K562 (cell line): ENCODE measurements at regions not wholly inside any gene's neighbourhood (a gene's known extent, or its start where the extent isn't known, plus 50 kb on each side); places are given as distances from the start of the nearest gene placed in this dataset.

Source experiments
- ATAC-seq: fragments of 200-7000 bp; cut with Tn5 transposase; 3 replicates; pipeline ENCODE4 v1.9.1; 2020; ENCODE audit warnings: moderate library complexity
- BruUV-seq: library from RNA; stranded (reverse); fragments of 400-500 nt; replicated peaks from 2 replicates; lab custom pipeline; 2021; lab: Mats Ljungman, UMichigan
- CTCF ChIA-PET: fragments of 300-600 bp; formaldehyde crosslinking; extraction: SDS; loops from one replicate; lab custom pipeline; 2021; ENCODE audit warnings: low intra/inter-chr PET ratio; lab: Yijun Ruan, JAX
- POLR2A ChIA-PET: fragments of 300-600, 350-650 bp; sonication (Branson Sonifier 250); formaldehyde crosslinking; extraction: SDS; loops from one replicate; lab custom pipeline; 2021; ENCODE audit warnings: antibody characterized with exemption, inconsistent platforms; lab: Yijun Ruan, JAX
- DNase-seq, 4 experiments: peaks; one replicate each; pipeline versions ENCODE4 v3.0.0 to v3.0.0-alpha.2; 2011 to 2018; ENCODE audit warnings: low spot score in 3 of 4, mixed read lengths in 3 of 4; ENCODE audit errors: extremely low read depth in 1 of 4
- FAIRE-seq: peaks from 2 replicates; lab custom pipeline; 2011; peaks lifted over from hg19 to GRCh38; lab: Jason Lieb, UNC
- H2AFZ ChIP-seq: 2 replicates; pipeline ENCODE4 v1.6.0; 2011; ENCODE audit warnings: low read depth, low read length, control low read depth, inconsistent platforms
- H3K27ac ChIP-seq: fragments of 200-600 bp; 3 replicates; pipeline ENCODE4 v1.8.0; 2011; ENCODE audit warnings: low read depth, mild to moderate bottlenecking, control low read depth, inconsistent platforms, low read length, moderate library complexity, mixed read lengths; ENCODE audit errors: extremely low read depth
- H3K27me3 ChIP-seq, 2 experiments: fragments of 300-600 bp in 1 of 2; 2 replicates in 1 of 2; 3 replicates in 1 of 2; pipeline versions ENCODE4 v1.6.0 to v1.8.0; 2011; ENCODE audit warnings: inconsistent platforms in 2 of 2, low read length in 2 of 2, mild to moderate bottlenecking in 1 of 2, mixed read lengths in 1 of 2, moderate library complexity in 1 of 2; ENCODE audit not compliant: control insufficient read depth in 2 of 2, insufficient read depth in 2 of 2
- H3K36me3 ChIP-seq: fragments of 300-600 bp; 3 replicates; pipeline ENCODE4 v1.8.0; 2011; ENCODE audit warnings: mild to moderate bottlenecking, low read length, inconsistent platforms; ENCODE audit not compliant: control insufficient read depth, insufficient read depth
- H3K4me1 ChIP-seq, 2 experiments: fragments of 200-600 bp in 1 of 2; replicated peaks in 1 of 2; 2 replicates in 1 of 2; 3 replicates in 1 of 2; pipeline versions ENCODE4 v1.5.1 to v1.8.0; 2011; ENCODE audit warnings: inconsistent platforms in 2 of 2, low read length in 2 of 2, mild to moderate bottlenecking in 1 of 2, mixed read lengths in 1 of 2, moderate library complexity in 1 of 2; ENCODE audit not compliant: control insufficient read depth in 2 of 2, insufficient read depth in 2 of 2
- H3K4me2 ChIP-seq: 2 replicates; pipeline ENCODE4 v1.6.1; 2011; ENCODE audit warnings: low read length, control low read depth, inconsistent platforms, mixed read lengths; ENCODE audit not compliant: insufficient read depth
- H3K4me3 ChIP-seq: fragments of 200-600 bp; sonication (generic), shearing (Covaris generic); 2 replicates; pipeline ENCODE4 v1.5.1; 2016; ENCODE audit warnings: control low read depth, inconsistent platforms
- H3K79me2 ChIP-seq: fragments of 200-600 bp; 3 replicates; pipeline ENCODE4 v1.8.0; 2011; ENCODE audit warnings: low read length, inconsistent platforms; ENCODE audit not compliant: control insufficient read depth, insufficient read depth
- H3K9ac ChIP-seq, 2 experiments: 2 replicates each; pipeline versions ENCODE4 v1.6.0 to v1.6.1; 2011; ENCODE audit warnings: low read depth in 2 of 2, low read length in 2 of 2, control low read depth in 1 of 2, inconsistent platforms in 1 of 2, mild to moderate bottlenecking in 1 of 2, mixed read lengths in 1 of 2; ENCODE audit not compliant: insufficient read depth in 1 of 2
- H3K9me1 ChIP-seq: one replicate; pipeline ENCODE4 v1.6.0; 2011; ENCODE audit warnings: inconsistent platforms, mild to moderate bottlenecking, low read length, moderate library complexity; ENCODE audit not compliant: control insufficient read depth, insufficient read depth
- H3K9me3 ChIP-seq: replicated peaks from 2 replicates; pipeline ENCODE4 v1.5.1; 2011; ENCODE audit warnings: low read depth, low read length, inconsistent platforms; ENCODE audit not compliant: control insufficient read depth, insufficient read depth
- H4K20me1 ChIP-seq: replicated peaks from 2 replicates; pipeline ENCODE4 v1.6.1; 2011; ENCODE audit warnings: low read length, inconsistent platforms, mixed read lengths; ENCODE audit not compliant: control insufficient read depth, insufficient read depth
- CBFA2T3 ChIP-seq: fragments of 450-650 bp; IDR thresholded peaks from 2 replicates; pipeline ENCODE4 v1.6.1; 2017
- CSDE1 ChIP-seq, 2 experiments: fragments of 450-650 bp; IDR thresholded peaks; 2 replicates each; pipeline ENCODE4 v1.6.1; 2016; ENCODE audit warnings: mild to moderate bottlenecking in 1 of 2
- DDX20 ChIP-seq: fragments of 450-650 bp; IDR thresholded peaks from 2 replicates; pipeline ENCODE4 v1.6.1; 2016; ENCODE audit warnings: missing genetic modification characterization, low read depth, mild to moderate bottlenecking, missing compliant biosample characterization, moderate library complexity
- FOXJ2 ChIP-seq: fragments of 200-800 bp; sonication (Bioruptor generic); IDR thresholded peaks from 2 replicates; pipeline ENCODE4 v1.6.1; 2016; ENCODE audit warnings: missing genetic modification characterization, missing compliant biosample characterization
- GTF2E2 ChIP-seq: fragments of 200-800 bp; sonication (Bioruptor generic); IDR thresholded peaks from 2 replicates; pipeline ENCODE4 v1.6.1; 2016; ENCODE audit warnings: missing genetic modification characterization, missing compliant biosample characterization
- PCBP1 ChIP-seq: fragments of 200-400 bp; formaldehyde crosslinking; IDR thresholded peaks from 2 replicates; pipeline ENCODE4 v1.6.1; 2018; ENCODE audit warnings: mild to moderate bottlenecking, low read depth, low read length; ENCODE audit not compliant: poor library complexity, severe bottlenecking
- POLR2AphosphoS2 ChIP-seq: IDR thresholded peaks from 2 replicates; pipeline ENCODE4 v1.6.1; 2012; ENCODE audit warnings: low read length, improper control_type of control experiment
- ZNF324 ChIP-seq: fragments of 250-450 bp; sonication (Bioruptor Pico); IDR thresholded peaks from 2 replicates; pipeline ENCODE4 v1.4.0; 2020; ENCODE audit warnings: mild to moderate bottlenecking
- WGBS: fragments of 100-300 bp; shearing (Covaris generic); methylation state at CpG from one replicate; pipeline ENCODE4 v1.1.6; 2016; ENCODE audit warnings: low coverage, mixed read lengths; ENCODE audit not compliant: insufficient coverage; ENCODE audit errors: missing lambda C conversion rate; 5-methylcytosine and 5-hydroxymethylcytosine counted together
- in situ Hi-C: fragments of 300-500 bp; cut with MboI; formaldehyde crosslinking; loops from 4 replicates; pipeline ENCODE4 v1.15.0; 2018; ENCODE audit warnings: inconsistent platforms, mixed read lengths
- intact Hi-C: fragments of 100-400 bp; cut with micrococcal nuclease; formaldehyde crosslinking; loops from 2 replicates; pipeline ENCODE4 v1.14.2; 2022
- TF ChIP-seq, protein P1 (sequence below): fragments of 250-450 bp; sonication (Bioruptor Pico); IDR thresholded peaks from 2 replicates; pipeline ENCODE4 v1.5.0; 2021; ENCODE audit warnings: mild to moderate bottlenecking, moderate library complexity

DNA sequence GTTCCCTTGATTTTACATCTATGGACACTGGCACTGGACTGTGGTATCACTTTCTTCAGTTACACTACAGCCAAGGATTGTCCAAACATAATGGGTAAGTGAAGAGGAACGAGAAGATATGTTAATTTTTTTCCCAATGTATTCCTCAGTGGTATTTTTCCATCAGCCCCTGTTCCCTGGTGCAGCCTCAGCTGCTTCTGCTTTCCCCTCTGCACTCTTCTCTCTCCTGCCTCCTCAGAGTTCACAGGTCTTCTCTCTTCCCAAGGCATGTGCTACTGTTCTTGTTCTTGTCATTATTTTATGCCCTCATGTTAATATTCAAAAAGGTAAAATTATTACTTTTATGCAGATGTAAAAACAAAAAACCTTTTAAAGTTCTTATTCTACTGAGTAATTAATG is 378.0 kb upstream of the NRXN1 start (continued):
- TF ChIP-seq PCBP1 (no peak), POLR2AphosphoS2 (no peak)

DNA sequence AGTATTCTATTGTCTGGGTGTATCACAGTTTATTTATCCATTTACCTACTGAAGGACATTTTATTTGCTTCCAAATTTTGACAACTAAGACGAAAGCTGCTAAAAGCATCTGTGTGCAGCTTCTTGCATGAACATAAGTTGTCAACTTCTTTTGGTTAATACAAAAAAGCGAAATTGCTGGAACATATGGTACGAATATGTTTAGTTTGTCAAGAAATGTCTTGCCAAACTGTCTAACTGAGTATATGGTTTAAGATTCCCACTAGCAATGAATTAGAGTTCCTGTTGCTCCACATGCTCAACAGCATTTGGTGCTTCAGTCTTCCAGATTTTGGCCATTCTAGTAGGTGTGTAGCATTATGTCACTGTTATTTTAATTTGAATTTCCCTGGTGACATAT is 372.3 kb upstream of the NRXN1 start:
- Histone ChIP-seq H3K9me1 (no peaks in the 10 kb centered on the region), H3K9ac (no peak overlapping the region), H3K79me2 (no peaks in the 10 kb centered on the region), H3K27me3 (no peaks in the 10 kb centered on the region)
- in situ Hi-C loops (no loop called here), intact Hi-C loops (no loop called here)
- no peak for ATAC-seq
- TF ChIP-seq DDX20 (tag) (no peak), FOXJ2 (tag) (no peak), CBFA2T3 (no peak), CSDE1 (IDR thresholded peaks at IDR 0.05) (no peak), ZNF324 (CRISPR knock-in tag) (no peak), GTF2E2 (tag) (no peak)
- TF ChIP-seq, protein P1, sequence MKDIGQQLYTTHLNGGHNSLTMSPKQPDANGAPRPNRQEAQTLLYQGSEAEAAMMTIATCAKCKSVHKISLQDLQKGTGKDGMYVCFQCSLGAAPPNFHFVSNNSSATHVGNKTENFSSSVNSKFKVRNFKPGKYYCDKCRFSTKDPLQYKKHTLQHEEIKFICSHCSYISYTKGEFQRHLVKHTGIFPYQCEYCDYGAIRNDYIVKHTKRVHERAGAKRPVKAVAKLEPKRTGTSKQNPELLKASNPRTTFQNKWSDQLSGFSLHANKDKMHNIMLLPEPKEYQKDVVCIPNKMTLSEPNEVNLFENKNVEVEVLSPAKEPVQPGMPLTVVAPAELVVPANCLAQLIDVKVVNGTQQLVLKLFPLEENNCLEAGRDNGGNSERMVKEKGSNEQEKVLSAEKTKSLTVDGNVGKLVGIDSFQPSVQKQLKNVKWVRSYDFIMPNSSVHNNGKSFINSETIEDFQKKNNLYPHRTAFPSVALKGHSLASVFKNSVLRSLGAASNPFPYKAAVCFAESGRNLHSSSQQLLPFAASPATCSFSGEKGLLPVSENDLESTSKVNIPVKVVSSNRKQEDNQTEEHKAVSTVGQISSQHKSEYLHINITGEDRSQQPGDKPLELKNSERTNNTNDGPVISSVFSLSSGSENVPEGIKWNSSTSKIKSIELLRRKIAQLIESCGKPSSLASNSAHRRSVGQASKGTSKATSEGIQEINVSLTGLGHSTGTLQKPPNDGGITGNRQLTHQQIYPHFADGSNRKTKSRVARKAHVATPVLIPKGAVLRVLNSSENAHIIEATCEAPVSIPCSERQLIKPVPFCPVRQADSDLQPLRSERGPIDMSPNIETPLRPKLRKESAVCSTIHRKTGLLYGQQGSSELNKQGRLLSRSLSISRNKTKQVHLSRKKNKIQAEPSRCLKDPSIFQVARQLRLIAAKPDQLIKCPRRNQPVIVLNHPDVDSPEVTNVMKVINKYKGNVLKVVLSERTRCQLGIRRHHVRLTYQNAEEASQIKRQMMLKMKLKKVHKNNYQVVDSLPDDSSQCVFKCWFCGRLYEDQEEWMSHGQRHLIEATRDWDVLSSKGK (CRISPR knock-in tag) = no peak
- TF ChIP-seq, all 486 proteins: peak for 0
- Histone ChIP-seq H3K4me3 (no peak overlapping the region), H3K27ac (no peak overlapping the region), H3K4me2 (no peak overlapping the region), H4K20me1 (no peaks in the 10 kb centered on the region), H3K36me3 (no peaks in the 10 kb centered on the region), H2AFZ (no peak overlapping the region), H3K4me1 (no peaks in the 10 kb centered on the region), H3K9me3 (no peaks in the 10 kb centered on the region)
- 0% methylated on average over 3 of the region's 3 CpGs for WGBS
- no TSS peak for BruUV-seq
- ChIA-PET CTCF (no interaction called here), POLR2A (no interaction called here)
- FAIRE-seq = no peak
- no peak for DNase-seq
